NCI-H187 treated with DMSO at 0.1 percent for 48 hours (cell line): ENCODE measurements at regions not wholly inside any gene's neighbourhood (a gene's known extent, or its start where the extent isn't known, plus 50 kb on each side); places are given as distances from the start of the nearest gene placed in this dataset.
"Not testable (repeated sequence)": the region's sequence is repeated elsewhere in the genome, so short reads cannot be mapped to it uniquely, and the experiment has no call there.

ENCODE experiments used
- DNase-seq: peaks from one replicate; lab custom pipeline; 2025; lab: John Stamatoyannopoulos, UW

DNA sequence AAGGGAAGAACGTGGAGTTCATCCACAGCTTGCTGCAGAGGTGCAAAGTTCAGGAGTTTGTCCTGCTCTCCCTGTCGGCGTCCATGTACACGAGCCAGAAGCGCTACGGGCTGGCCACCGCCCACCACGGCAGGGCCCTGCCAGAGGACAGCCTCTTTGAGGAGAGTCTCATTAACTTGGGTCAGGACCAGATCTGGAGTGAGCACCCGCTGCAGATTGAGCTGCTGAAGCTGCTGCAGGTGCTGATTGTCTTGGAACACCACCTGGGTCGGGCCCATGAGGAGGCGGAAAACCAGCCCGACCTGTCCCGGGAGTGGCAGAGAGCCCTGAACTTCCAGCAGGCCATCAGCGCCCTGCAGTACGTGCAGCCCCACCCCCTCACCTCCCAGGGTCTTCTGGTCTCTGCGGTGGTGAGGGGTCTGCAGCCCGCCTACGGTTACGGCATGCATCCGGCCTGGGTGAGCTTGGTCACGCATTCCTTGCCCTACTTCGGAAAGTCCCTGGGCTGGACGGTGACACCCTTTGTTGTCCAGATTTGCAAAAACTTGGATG is 73.8 kb upstream of the MORC3 start:
- no peak for DNase-seq

DNA sequence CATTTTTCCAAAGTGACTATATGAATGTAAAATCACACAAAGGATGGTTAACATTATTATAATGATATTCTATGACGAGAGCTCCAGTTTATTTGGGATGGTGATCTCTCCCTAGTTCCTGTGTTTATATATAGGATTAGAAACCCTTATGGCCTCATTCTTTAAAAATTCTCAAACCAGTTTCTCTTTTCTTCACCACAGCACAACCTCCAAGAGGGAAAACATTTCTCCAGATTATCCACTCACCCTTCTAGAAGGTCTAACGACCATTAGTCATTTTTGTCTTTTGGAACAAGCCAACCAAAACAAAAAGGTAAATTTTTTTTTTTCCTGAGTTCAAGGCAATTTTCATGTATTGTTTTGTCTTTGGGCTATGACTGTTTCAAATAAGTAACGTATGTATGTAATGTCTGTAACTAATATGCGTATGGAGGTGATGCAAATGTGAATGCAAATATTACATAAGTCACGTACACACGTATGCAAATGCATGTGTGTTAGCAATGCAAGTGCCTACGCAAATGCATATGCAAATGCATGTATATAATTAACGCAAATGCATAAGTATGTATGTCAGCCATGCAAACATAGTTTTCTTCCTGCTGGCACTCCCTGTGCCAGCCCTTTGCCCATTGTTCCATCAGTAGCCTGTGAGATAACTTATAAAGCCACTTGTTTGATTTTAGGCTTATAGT is 72.5 kb upstream of the MORC3 start:
- no peak for DNase-seq

- no peak for DNase-seq
These were observed 70.2 kb upstream of the MORC3 start for GRCh38 chr21:36249576-36250422.

GRCh38 chr21:36250423-36251075 is 69.4 kb upstream of the MORC3 start:
- no peak for DNase-seq

GRCh38 chr21:36254106-36254941 is 65.7 kb upstream of the MORC3 start:
- DNase-seq, result no peak

DNA sequence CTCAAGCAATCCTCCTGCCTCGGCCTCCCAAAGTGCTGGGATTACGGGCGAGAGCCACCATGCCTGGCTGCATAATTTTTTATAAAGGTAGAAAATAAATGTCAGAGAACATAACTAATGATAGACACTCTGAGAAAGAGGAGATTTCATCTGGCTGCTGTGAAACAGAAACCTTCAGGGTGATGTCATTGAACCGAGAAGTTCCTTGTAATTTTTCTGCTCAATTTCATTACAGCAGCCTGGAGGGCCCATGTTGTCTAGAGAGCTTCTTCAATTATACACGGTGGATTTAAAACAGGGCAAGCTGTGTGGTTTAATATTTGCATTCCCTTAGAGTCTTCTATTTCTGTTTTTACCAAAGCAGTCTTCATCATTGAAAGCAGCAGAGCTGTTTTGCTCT is 64.3 kb upstream of the MORC3 start:
- DNase-seq, result no peak

- no peak for DNase-seq
These were observed 62.3 kb upstream of the MORC3 start for GRCh38 chr21:36257657-36258056.

GRCh38 chr21:36260030-36260787 is 59.8 kb upstream of the MORC3 start:
- peak; percentile 8 for DNase-seq

DNA sequence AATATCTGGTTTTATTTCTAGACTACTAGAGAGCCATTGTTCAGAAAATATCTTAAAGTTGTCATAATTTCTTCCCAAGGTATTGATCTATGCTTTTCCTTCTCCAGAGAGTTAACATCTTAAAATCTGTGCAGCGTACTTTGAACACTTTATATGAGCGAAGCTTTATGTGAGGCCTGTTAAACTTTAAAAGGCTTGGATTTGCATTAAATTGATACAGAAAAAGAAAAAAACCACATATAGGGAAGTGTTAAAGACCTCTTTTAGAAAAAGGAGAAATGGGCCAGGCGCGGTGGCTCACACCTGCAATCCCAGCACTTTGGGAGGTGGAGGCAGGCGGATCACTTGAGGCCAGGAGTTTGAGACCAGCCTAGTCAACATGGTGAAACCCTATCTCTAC is 59.2 kb upstream of the MORC3 start:
- no peak for DNase-seq

- no peak for DNase-seq
These were observed 58.5 kb upstream of the MORC3 start for GRCh38 chr21:36261459-36261858.

DNA sequence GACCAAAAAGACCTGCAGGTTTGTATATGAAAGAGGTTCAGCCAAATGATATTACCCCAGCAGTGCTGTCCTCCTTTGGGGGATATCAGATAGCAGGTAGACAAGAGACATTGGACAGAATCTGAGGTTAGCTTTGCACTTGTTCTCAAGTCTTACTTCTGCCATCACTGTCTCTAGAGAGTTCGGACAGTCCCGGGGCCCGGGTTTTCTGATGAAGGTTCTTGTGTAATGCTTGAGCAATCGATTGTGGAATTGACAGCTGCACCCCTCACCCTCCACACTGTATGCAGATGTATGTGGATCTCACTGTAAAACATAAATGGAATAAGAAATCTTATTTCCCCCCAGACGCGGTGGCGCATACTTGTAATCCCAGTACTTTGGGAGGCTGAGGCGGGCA is 56.2 kb upstream of the MORC3 start:
- DNase-seq, result no peak

DNA sequence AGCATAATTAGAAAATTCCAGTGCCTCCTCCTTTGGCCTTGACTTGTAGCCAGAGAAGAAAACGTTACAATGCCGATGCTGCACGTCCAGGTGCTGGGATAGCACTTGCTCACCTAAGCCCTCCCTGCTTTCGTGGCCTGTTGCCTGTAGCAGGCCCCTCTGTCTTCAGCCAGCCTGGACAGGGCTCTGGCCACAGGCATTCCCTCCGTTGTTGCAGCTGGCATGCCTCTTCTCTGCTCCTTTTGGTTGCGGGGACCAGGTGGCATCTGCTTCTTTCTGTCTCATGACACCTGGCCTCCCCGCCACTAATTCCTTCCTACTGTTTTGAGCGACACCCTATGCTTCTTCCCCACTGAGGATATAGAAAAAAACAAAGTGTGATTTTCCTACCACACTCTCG is 54.6 kb upstream of the MORC3 start:
- no peak for DNase-seq

DNA sequence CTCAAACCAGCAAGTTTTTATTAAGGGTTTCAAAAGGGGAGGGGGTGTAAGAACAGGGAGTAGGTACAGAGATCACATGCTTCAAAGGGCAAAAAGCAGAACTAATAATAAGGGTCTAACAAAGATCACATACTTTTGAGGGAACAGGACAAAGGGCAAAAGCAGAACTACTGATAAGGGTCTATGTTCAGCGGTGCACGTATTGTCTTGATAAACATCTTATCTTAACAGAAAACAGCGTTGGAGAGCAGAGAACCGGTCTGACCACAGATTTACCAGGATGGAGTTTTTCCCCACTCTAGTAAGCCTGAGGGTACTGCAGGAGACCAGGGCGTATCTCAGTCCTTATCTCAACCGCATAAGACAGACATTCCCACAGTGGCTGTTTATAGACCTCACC is 52.2 kb upstream of the MORC3 start:
- DNase-seq, result not testable (repeated sequence)

GRCh38 chr21:36268264-36268663 is 51.7 kb upstream of the MORC3 start:
- DNase-seq, result not testable (repeated sequence)
